WTC11 (cell line): ENCODE measurements at regions not wholly inside any gene's neighbourhood (a gene's known extent, or its start where the extent isn't known, plus 50 kb on each side); places are given as distances from the start of the nearest gene placed in this dataset.

ENCODE experiments used
- ATAC-seq: fragments of 200-7000 bp; cut with Tn5 transposase; 2 replicates; pipeline ENCODE4 v1.10.0; 2021; ENCODE audit warnings: mild to moderate bottlenecking, moderate library complexity
- CTCF ChIA-PET: fragments of 300-600 bp; sonication (Branson Sonifier 250); formaldehyde crosslinking; loops from one replicate; lab custom pipeline; 2021; ENCODE audit warnings: antibody characterized with exemption; lab: Charles Lee
- POLR2A ChIA-PET: fragments of 350-600 bp; sonication (Branson Sonifier 250); formaldehyde crosslinking; loops from one replicate; lab custom pipeline; 2021; ENCODE audit warnings: antibody characterized with exemption; lab: Charles Lee
- DNase-seq: peaks from one replicate; pipeline ENCODE4 v3.0.0; 2021; ENCODE audit warnings: low spot score
- H3K27ac Mint-ChIP-seq: 2 replicates; pipeline ENCODE4 v1.8.0; 2021; ENCODE audit warnings: mixed read lengths
- H3K27me3 Mint-ChIP-seq: 2 replicates; pipeline ENCODE4 v1.8.0; 2021; ENCODE audit warnings: low read depth, mild to moderate bottlenecking, moderate library complexity, mixed read lengths
- H3K36me3 Mint-ChIP-seq: 2 replicates; pipeline ENCODE4 v1.8.0; 2021; ENCODE audit warnings: mixed read lengths
- H3K4me1 Mint-ChIP-seq: 2 replicates; pipeline ENCODE4 v1.8.0; 2022; ENCODE audit warnings: mixed read lengths
- H3K4me3 Mint-ChIP-seq: 2 replicates; pipeline ENCODE4 v1.8.0; 2021; ENCODE audit warnings: mild to moderate bottlenecking, moderate library complexity, mixed read lengths
- H3K9me3 Mint-ChIP-seq: 2 replicates; pipeline ENCODE4 v1.8.0; 2021; ENCODE audit warnings: mixed read lengths
- IRF2 ChIP-seq: sonication (generic); formaldehyde crosslinking; IDR thresholded peaks from 2 replicates; pipeline ENCODE4 v1.8.0; 2022; ENCODE audit warnings: low read depth, missing genetic modification reagents, borderline replicate concordance
- JAZF1 ChIP-seq: fragments of 250-450 bp; sonication (Bioruptor Pico); IDR thresholded peaks from 2 replicates; pipeline ENCODE4 v1.9.0; 2021; ENCODE audit warnings: moderate library complexity, mild to moderate bottlenecking, inconsistent platforms
- JUN ChIP-seq: sonication (generic); formaldehyde crosslinking; IDR thresholded peaks from 2 replicates; pipeline ENCODE4 v1.8.0; 2023; ENCODE audit warnings: mild to moderate bottlenecking, missing genetic modification reagents
- TEAD1 ChIP-seq: sonication (generic); formaldehyde crosslinking; IDR thresholded peaks from 2 replicates; pipeline ENCODE4 v1.8.0; 2022; ENCODE audit warnings: mild to moderate bottlenecking, missing genetic modification reagents
- TEAD4 ChIP-seq: sonication (generic); formaldehyde crosslinking; IDR thresholded peaks from 2 replicates; pipeline ENCODE4 v1.8.0; 2022; ENCODE audit warnings: mild to moderate bottlenecking, missing genetic modification reagents
- ZBTB21 ChIP-seq: sonication (generic); formaldehyde crosslinking; IDR thresholded peaks from 2 replicates; pipeline ENCODE4 v1.8.1; 2023; ENCODE audit warnings: mild to moderate bottlenecking, missing genetic modification reagents, borderline replicate concordance
- ZNF138 ChIP-seq: sonication (generic); formaldehyde crosslinking; conservative IDR thresholded peaks from 2 replicates; pipeline ENCODE4 v1.8.1; 2022; ENCODE audit warnings: mild to moderate bottlenecking, moderate library complexity, missing genetic modification reagents
- TF ChIP-seq, protein P1 (sequence below): sonication (generic); formaldehyde crosslinking; IDR thresholded peaks from 2 replicates; pipeline ENCODE4 v1.8.0; 2022; ENCODE audit warnings: mild to moderate bottlenecking, missing genetic modification reagents
- TF ChIP-seq, protein P2 (sequence below): sonication (generic); formaldehyde crosslinking; IDR thresholded peaks from 2 replicates; pipeline ENCODE4 v1.8.1; 2023; ENCODE audit warnings: mild to moderate bottlenecking, missing genetic modification reagents, moderate library complexity
- TF ChIP-seq, protein P3 (sequence below): sonication (generic); formaldehyde crosslinking; conservative IDR thresholded peaks from 2 replicates; pipeline ENCODE4 v1.8.1; 2023; ENCODE audit warnings: mild to moderate bottlenecking, low read depth, missing genetic modification reagents, moderate library complexity
- TF ChIP-seq, protein P4 (sequence below): sonication (generic); formaldehyde crosslinking; conservative IDR thresholded peaks from 2 replicates; pipeline ENCODE4 v1.8.1; 2022; ENCODE audit warnings: mild to moderate bottlenecking, missing genetic modification reagents
- TF ChIP-seq, protein P5 (sequence below): sonication (generic); formaldehyde crosslinking; IDR thresholded peaks from 2 replicates; pipeline ENCODE4 v1.8.0; 2022; ENCODE audit warnings: missing genetic modification reagents
- TF ChIP-seq, protein P6 (sequence below): sonication (generic); formaldehyde crosslinking; IDR thresholded peaks from 2 replicates; pipeline ENCODE4 v1.8.0; 2022; ENCODE audit warnings: mild to moderate bottlenecking, missing genetic modification reagents
- TF ChIP-seq, protein P7 (sequence below): fragments of 200-600 bp; IDR thresholded peaks from 2 replicates; pipeline ENCODE4 v1.8.0; 2022; ENCODE audit warnings: antibody characterized with exemption
- TF ChIP-seq, protein P8 (sequence below): sonication (generic); formaldehyde crosslinking; IDR thresholded peaks from 2 replicates; pipeline ENCODE4 v1.8.1; 2023; ENCODE audit warnings: mild to moderate bottlenecking, missing genetic modification reagents

DNA sequence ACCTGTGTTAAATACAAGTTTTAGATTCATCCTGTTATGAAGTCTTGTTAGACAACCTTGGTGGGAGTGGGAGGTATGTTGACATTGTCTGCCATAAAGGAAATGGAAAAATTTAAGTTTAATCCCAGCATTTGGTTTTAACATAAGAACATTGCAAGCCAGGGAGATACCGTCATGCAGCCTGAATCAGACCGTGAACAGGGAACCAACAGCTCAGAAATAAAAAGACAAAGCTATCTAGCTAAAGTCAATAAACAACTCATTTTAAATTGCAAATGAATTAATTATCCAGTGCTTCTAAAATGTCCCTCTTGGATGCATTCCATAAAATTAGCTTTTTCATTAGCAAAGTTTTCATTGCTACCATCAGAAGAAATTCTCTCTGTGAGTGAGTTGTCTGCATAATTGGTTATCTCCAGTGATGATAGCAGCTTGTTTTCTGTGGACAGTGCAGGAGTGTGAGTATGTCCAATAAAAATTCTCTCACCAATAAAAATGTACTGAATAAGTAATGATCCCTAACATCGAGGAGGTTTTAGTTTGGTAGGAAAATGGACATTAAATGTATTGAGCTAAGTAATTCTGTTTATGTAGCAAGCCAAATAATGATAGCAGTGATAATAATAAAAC lies 170.6 kb upstream of the TMTC4 start:
- ATAC-seq (no peak), DNase-seq (no peak)
- no peak overlapping the region for H3K4me3 Mint-ChIP-seq
- no peaks in the 10 kb centered on the region; the same call in 1 of the 2 replicates for H3K27me3 Mint-ChIP-seq
- TF ChIP-seq IRF2 (CRISPR knock-in tag) (no peak), JUN (CRISPR knock-in tag) (no peak), ZBTB21 (no peak), JAZF1 (CRISPR knock-in tag) (no peak), TEAD1 (CRISPR knock-in tag) (no peak), ZNF138 (no peak), TEAD4 (CRISPR knock-in tag) (no peak)
- TF ChIP-seq, protein P1, sequence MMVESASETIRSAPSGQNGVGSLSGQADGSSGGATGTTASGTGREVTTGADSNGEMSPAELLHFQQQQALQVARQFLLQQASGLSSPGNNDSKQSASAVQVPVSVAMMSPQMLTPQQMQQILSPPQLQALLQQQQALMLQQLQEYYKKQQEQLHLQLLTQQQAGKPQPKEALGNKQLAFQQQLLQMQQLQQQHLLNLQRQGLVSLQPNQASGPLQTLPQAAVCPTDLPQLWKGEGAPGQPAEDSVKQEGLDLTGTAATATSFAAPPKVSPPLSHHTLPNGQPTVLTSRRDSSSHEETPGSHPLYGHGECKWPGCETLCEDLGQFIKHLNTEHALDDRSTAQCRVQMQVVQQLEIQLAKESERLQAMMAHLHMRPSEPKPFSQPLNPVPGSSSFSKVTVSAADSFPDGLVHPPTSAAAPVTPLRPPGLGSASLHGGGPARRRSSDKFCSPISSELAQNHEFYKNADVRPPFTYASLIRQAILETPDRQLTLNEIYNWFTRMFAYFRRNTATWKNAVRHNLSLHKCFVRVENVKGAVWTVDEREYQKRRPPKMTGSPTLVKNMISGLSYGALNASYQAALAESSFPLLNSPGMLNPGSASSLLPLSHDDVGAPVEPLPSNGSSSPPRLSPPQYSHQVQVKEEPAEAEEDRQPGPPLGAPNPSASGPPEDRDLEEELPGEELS = no peak
- TF ChIP-seq, protein P2, sequence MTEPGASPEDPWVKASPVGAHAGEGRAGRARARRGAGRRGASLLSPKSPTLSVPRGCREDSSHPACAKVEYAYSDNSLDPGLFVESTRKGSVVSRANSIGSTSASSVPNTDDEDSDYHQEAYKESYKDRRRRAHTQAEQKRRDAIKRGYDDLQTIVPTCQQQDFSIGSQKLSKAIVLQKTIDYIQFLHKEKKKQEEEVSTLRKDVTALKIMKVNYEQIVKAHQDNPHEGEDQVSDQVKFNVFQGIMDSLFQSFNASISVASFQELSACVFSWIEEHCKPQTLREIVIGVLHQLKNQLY (CRISPR knock-in tag) = no peak
- TF ChIP-seq, protein P3, sequence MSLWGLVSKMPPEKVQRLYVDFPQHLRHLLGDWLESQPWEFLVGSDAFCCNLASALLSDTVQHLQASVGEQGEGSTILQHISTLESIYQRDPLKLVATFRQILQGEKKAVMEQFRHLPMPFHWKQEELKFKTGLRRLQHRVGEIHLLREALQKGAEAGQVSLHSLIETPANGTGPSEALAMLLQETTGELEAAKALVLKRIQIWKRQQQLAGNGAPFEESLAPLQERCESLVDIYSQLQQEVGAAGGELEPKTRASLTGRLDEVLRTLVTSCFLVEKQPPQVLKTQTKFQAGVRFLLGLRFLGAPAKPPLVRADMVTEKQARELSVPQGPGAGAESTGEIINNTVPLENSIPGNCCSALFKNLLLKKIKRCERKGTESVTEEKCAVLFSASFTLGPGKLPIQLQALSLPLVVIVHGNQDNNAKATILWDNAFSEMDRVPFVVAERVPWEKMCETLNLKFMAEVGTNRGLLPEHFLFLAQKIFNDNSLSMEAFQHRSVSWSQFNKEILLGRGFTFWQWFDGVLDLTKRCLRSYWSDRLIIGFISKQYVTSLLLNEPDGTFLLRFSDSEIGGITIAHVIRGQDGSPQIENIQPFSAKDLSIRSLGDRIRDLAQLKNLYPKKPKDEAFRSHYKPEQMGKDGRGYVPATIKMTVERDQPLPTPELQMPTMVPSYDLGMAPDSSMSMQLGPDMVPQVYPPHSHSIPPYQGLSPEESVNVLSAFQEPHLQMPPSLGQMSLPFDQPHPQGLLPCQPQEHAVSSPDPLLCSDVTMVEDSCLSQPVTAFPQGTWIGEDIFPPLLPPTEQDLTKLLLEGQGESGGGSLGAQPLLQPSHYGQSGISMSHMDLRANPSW (CRISPR knock-in tag) = no peak
- TF ChIP-seq, protein P4, sequence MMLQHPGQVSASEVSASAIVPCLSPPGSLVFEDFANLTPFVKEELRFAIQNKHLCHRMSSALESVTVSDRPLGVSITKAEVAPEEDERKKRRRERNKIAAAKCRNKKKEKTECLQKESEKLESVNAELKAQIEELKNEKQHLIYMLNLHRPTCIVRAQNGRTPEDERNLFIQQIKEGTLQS (CRISPR knock-in tag) = no peak
- TF ChIP-seq, protein P5, sequence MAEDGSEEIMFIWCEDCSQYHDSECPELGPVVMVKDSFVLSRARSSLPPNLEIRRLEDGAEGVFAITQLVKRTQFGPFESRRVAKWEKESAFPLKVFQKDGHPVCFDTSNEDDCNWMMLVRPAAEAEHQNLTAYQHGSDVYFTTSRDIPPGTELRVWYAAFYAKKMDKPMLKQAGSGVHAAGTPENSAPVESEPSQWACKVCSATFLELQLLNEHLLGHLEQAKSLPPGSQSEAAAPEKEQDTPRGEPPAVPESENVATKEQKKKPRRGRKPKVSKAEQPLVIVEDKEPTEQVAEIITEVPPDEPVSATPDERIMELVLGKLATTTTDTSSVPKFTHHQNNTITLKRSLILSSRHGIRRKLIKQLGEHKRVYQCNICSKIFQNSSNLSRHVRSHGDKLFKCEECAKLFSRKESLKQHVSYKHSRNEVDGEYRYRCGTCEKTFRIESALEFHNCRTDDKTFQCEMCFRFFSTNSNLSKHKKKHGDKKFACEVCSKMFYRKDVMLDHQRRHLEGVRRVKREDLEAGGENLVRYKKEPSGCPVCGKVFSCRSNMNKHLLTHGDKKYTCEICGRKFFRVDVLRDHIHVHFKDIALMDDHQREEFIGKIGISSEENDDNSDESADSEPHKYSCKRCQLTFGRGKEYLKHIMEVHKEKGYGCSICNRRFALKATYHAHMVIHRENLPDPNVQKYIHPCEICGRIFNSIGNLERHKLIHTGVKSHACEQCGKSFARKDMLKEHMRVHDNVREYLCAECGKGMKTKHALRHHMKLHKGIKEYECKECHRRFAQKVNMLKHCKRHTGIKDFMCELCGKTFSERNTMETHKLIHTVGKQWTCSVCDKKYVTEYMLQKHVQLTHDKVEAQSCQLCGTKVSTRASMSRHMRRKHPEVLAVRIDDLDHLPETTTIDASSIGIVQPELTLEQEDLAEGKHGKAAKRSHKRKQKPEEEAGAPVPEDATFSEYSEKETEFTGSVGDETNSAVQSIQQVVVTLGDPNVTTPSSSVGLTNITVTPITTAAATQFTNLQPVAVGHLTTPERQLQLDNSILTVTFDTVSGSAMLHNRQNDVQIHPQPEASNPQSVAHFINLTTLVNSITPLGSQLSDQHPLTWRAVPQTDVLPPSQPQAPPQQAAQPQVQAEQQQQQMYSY = no peak
- TF ChIP-seq, protein P6, sequence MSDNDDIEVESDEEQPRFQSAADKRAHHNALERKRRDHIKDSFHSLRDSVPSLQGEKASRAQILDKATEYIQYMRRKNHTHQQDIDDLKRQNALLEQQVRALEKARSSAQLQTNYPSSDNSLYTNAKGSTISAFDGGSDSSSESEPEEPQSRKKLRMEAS (CRISPR knock-in tag) = no peak
- TF ChIP-seq, protein P7, sequence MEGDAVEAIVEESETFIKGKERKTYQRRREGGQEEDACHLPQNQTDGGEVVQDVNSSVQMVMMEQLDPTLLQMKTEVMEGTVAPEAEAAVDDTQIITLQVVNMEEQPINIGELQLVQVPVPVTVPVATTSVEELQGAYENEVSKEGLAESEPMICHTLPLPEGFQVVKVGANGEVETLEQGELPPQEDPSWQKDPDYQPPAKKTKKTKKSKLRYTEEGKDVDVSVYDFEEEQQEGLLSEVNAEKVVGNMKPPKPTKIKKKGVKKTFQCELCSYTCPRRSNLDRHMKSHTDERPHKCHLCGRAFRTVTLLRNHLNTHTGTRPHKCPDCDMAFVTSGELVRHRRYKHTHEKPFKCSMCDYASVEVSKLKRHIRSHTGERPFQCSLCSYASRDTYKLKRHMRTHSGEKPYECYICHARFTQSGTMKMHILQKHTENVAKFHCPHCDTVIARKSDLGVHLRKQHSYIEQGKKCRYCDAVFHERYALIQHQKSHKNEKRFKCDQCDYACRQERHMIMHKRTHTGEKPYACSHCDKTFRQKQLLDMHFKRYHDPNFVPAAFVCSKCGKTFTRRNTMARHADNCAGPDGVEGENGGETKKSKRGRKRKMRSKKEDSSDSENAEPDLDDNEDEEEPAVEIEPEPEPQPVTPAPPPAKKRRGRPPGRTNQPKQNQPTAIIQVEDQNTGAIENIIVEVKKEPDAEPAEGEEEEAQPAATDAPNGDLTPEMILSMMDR = no peak
- TF ChIP-seq, protein P8, sequence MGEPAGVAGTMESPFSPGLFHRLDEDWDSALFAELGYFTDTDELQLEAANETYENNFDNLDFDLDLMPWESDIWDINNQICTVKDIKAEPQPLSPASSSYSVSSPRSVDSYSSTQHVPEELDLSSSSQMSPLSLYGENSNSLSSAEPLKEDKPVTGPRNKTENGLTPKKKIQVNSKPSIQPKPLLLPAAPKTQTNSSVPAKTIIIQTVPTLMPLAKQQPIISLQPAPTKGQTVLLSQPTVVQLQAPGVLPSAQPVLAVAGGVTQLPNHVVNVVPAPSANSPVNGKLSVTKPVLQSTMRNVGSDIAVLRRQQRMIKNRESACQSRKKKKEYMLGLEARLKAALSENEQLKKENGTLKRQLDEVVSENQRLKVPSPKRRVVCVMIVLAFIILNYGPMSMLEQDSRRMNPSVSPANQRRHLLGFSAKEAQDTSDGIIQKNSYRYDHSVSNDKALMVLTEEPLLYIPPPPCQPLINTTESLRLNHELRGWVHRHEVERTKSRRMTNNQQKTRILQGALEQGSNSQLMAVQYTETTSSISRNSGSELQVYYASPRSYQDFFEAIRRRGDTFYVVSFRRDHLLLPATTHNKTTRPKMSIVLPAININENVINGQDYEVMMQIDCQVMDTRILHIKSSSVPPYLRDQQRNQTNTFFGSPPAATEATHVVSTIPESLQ (CRISPR knock-in tag) = no peak
- CTCF ChIA-PET = interaction anchor here (1.5 kb wide), 1 partner anchor 17 kb away, joined by 6 read pairs; no protein-coding TSS in a partner anchor
- H3K36me3 Mint-ChIP-seq = 0 out of 2 replicates have a peak, but pooled peaks cover 2% of the 10 kb centered on the region
- H3K9me3 Mint-ChIP-seq = peaks cover 19% of the 10 kb centered on the region
- H3K4me1 Mint-ChIP-seq = peaks cover 5% of the 10 kb centered on the region
- POLR2A ChIA-PET = no interaction called here
- H3K27ac Mint-ChIP-seq = no peak overlapping the region
